Posterior vena cava (tissue), 2 donors: ENCODE measurements at regions not wholly inside any gene's neighbourhood (a gene's known extent, or its start where the extent isn't known, plus 50 kb on each side); places are given as distances from the start of the nearest gene placed in this dataset.
A peak's percentile ranks its signal among the peaks of the same experiment; 100 is the strongest.
"Not testable (repeated sequence)": the region's sequence is repeated elsewhere in the genome, so short reads cannot be mapped to it uniquely, and the experiment has no call there.

Experiments used
- DNase-seq: peaks from one replicate; pipeline ENCODE4 v3.0.0-alpha.2; 2020; ENCODE audit warnings: low spot score
- intact Hi-C, 2 donors: fragments of 100-400 bp; cut with DNase I; formaldehyde crosslinking; loops; one replicate each; pipeline versions ENCODE4 v1.14.1 to v1.14.2; 2022 to 2023
- donor health status: DM: yes; HTN: yes; CAD: no.
- donor health status: DM: yes; HTN: yes; CAD: no.

GRCh38 chr6:10194816-10195672 lies 219.8 kb downstream of the TFAP2A start:
- intact Hi-C loops = no loop called here

GRCh38 chr6:10193321-10193720 lies 221.6 kb downstream of the TFAP2A start:
- intact Hi-C loops = no loop called here
- no peak for DNase-seq

More at GRCh38 chr6:10194816-10195672, 219.8 kb downstream of the TFAP2A start:
- DNase-seq = no peak

GRCh38 chr6:10190042-10190441 lies 224.8 kb downstream of the TFAP2A start:
- intact Hi-C loops = no loop called here
- no peak for DNase-seq

- intact Hi-C loops = no loop called here
Measured at GRCh38 chr6:10184371-10185227, 230.3 kb downstream of the TFAP2A start.

GRCh38 chr6:10180138-10181074 lies 234.5 kb downstream of the TFAP2A start:
- no peak for DNase-seq
- intact Hi-C loops = no loop called here

More at GRCh38 chr6:10184371-10185227, 230.3 kb downstream of the TFAP2A start:
- DNase-seq = no peak

- intact Hi-C loops = no loop called here
- DNase-seq = no peak
Measured at GRCh38 chr6:10177704-10178103, 237.2 kb downstream of the TFAP2A start.

- DNase-seq = no peak
- intact Hi-C loops = no loop called here
Measured at GRCh38 chr6:10175362-10175761, 239.5 kb downstream of the TFAP2A start.

GRCh38 chr6:10174761-10175160 lies 240.1 kb downstream of the TFAP2A start:
- intact Hi-C loops = no loop called here
- no peak for DNase-seq

GRCh38 chr6:10174056-10174455 lies 240.8 kb downstream of the TFAP2A start:
- DNase-seq = no peak
- intact Hi-C loops = no loop called here

- DNase-seq = peak; percentile 67
- intact Hi-C loops = not testable (repeated sequence)
Measured at GRCh38 chr6:10171706-10172105, 243.2 kb downstream of the TFAP2A start.

- DNase-seq = no peak
- intact Hi-C loops = no loop called here
Measured at GRCh38 chr6:10170816-10171215, 244.1 kb downstream of the TFAP2A start.

GRCh38 chr6:10166031-10166430 lies 248.8 kb downstream of the TFAP2A start:
- intact Hi-C loops = loop anchor here in 1 of 2 donors (5.0 kb wide), 1 partner anchor 349 kb away; no protein-coding TSS in a partner anchor
- no peak for DNase-seq

GRCh38 chr6:10163203-10163962 lies 251.5 kb downstream of the TFAP2A start:
- DNase-seq = no peak
- intact Hi-C loops = no loop called here

GRCh38 chr6:10156875-10157274 lies 258.0 kb downstream of the TFAP2A start:
- no peak for DNase-seq
- intact Hi-C loops = no loop called here

GRCh38 chr6:10154251-10154650 lies 260.6 kb downstream of the TFAP2A start:
- intact Hi-C loops = no loop called here
- DNase-seq = no peak

- DNase-seq = no peak
- intact Hi-C loops = no loop called here
Measured at GRCh38 chr6:10151144-10151915, 263.5 kb downstream of the TFAP2A start.

- intact Hi-C loops = no loop called here
- no peak for DNase-seq
Measured at GRCh38 chr6:10149603-10150002, 265.3 kb downstream of the TFAP2A start.
